CD14-positive monocyte (primary cell): ENCODE measurements at regions not wholly inside any gene's neighbourhood (a gene's known extent, or its start where the extent isn't known, plus 50 kb on each side); places are given as distances from the start of the nearest gene placed in this dataset.

Experiments used
- DNase-seq, 3 donors: peaks; one replicate each; pipeline ENCODE4 v3.0.0-alpha.2; 2011 to 2022
- H2AFZ ChIP-seq: 2 replicates; pipeline ENCODE4 v1.6.0; 2012; ENCODE audit warnings: mild to moderate bottlenecking, low read depth, low read length, inconsistent platforms; ENCODE audit not compliant: insufficient read depth, poor library complexity, severe bottlenecking
- H3K27ac ChIP-seq, 2 donors: 1 replicate in 1 of 2; 2 replicates in 1 of 2; pipeline ENCODE4 v1.5.1; 2012 to 2013; ENCODE audit warnings: low read length in 2 of 2, control low read depth in 1 of 2, inconsistent platforms in 1 of 2, low read depth in 1 of 2, mild to moderate bottlenecking in 1 of 2
- H3K27me3 ChIP-seq, 2 donors: one replicate each; pipeline versions ENCODE4 v1.6.0 to v1.6.1; 2011 to 2013; ENCODE audit warnings: low read length in 2 of 2; ENCODE audit not compliant: control insufficient read depth in 2 of 2, insufficient read depth in 2 of 2
- H3K36me3 ChIP-seq, 2 donors: replicated peaks in 1 of 2; 1 replicate in 1 of 2; 2 replicates in 1 of 2; pipeline versions ENCODE4 v1.5.1 to v1.6.1; 2012 to 2013; ENCODE audit warnings: low read length in 2 of 2, control low read depth in 1 of 2, inconsistent platforms in 1 of 2, mild to moderate bottlenecking in 1 of 2; ENCODE audit not compliant: insufficient read depth in 2 of 2, control insufficient read depth in 1 of 2
- H3K4me1 ChIP-seq, 2 donors: 1 replicate in 1 of 2; 2 replicates in 1 of 2; pipeline versions ENCODE4 v1.5.1 to v1.6.1; 2012 to 2013; ENCODE audit warnings: low read length in 2 of 2, control low read depth in 1 of 2, inconsistent platforms in 1 of 2, mild to moderate bottlenecking in 1 of 2, moderate library complexity in 1 of 2; ENCODE audit not compliant: insufficient read depth in 2 of 2, control insufficient read depth in 1 of 2
- H3K4me2 ChIP-seq: replicated peaks from 2 replicates; pipeline ENCODE3; 2012; ENCODE audit warnings: low read length, moderate library complexity, mild to moderate bottlenecking; ENCODE audit not compliant: poor library complexity, severe bottlenecking; ENCODE audit errors: extremely low read depth
- H3K4me3 ChIP-seq, 3 experiments: fragments of 200-600 bp in 1 of 3; sonication (generic) in 1 of 3; replicated peaks in 1 of 3; 1 replicate in 2 of 3; 2 replicates in 1 of 3; pipeline ENCODE4 v1.5.1; 2011 to 2013; ENCODE audit warnings: low read length in 3 of 3, mild to moderate bottlenecking in 3 of 3, control low read depth in 2 of 3, low read depth in 2 of 3, inconsistent platforms in 1 of 3, moderate library complexity in 1 of 3
- H3K79me2 ChIP-seq: 2 replicates; pipeline ENCODE4 v1.6.0; 2012; ENCODE audit warnings: mild to moderate bottlenecking, control low read depth, inconsistent platforms, low read length, moderate library complexity; ENCODE audit not compliant: insufficient read depth
- H3K9ac ChIP-seq: 2 replicates; pipeline ENCODE4 v1.6.0; 2017; ENCODE audit warnings: low read length, mild to moderate bottlenecking; ENCODE audit not compliant: insufficient read depth, poor library complexity, severe bottlenecking
- H3K9me3 ChIP-seq, 2 donors: replicated peaks in 1 of 2; 1 replicate in 1 of 2; 2 replicates in 1 of 2; pipeline versions ENCODE4 v1.5.1 to v1.6.1; 2012 to 2013; ENCODE audit warnings: low read length in 2 of 2, control low read depth in 1 of 2; ENCODE audit not compliant: control insufficient read depth in 1 of 2, insufficient read depth in 1 of 2
- H4K20me1 ChIP-seq: 2 replicates; pipeline ENCODE4 v1.6.0; 2012; ENCODE audit warnings: mild to moderate bottlenecking, low read length, control low read depth, moderate library complexity; ENCODE audit not compliant: insufficient read depth
- H3K27ac Mint-ChIP-seq, 7 donors: one replicate each; pipeline ENCODE4 v1.8.0; 2020; ENCODE audit warnings: mild to moderate bottlenecking in 7 of 7, mixed read lengths in 7 of 7, moderate library complexity in 6 of 7, inconsistent platforms in 2 of 7
- H3K27me3 Mint-ChIP-seq, 3 donors: one replicate each; pipeline ENCODE4 v1.8.0; 2021 to 2022; ENCODE audit warnings: low read depth in 3 of 3, mild to moderate bottlenecking in 3 of 3, mixed read lengths in 3 of 3, moderate library complexity in 3 of 3, inconsistent platforms in 1 of 3
- H3K36me3 Mint-ChIP-seq, 2 donors: one replicate each; pipeline ENCODE4 v1.8.0; 2020; ENCODE audit warnings: mixed read lengths in 2 of 2, inconsistent platforms in 1 of 2, mild to moderate bottlenecking in 1 of 2
- H3K4me1 Mint-ChIP-seq: one replicate; pipeline ENCODE4 v1.8.0; 2020; ENCODE audit warnings: mild to moderate bottlenecking, mixed read lengths
- H3K4me3 Mint-ChIP-seq, 2 donors: one replicate each; pipeline ENCODE4 v1.8.0; 2020; ENCODE audit warnings: mild to moderate bottlenecking in 2 of 2, mixed read lengths in 2 of 2, moderate library complexity in 1 of 2
- H3K9me3 Mint-ChIP-seq, 7 donors: one replicate each; pipeline ENCODE4 v1.8.0; 2020 to 2022; ENCODE audit warnings: mixed read lengths in 7 of 7, mild to moderate bottlenecking in 6 of 7, moderate library complexity in 6 of 7, inconsistent platforms in 2 of 7
- CTCF ChIP-seq: fragments of 200-600 bp; IDR thresholded peaks from one replicate; pipeline ENCODE4 v1.8.0; 2022; ENCODE audit warnings: antibody characterized with exemption, mild to moderate bottlenecking
- WGBS: methylation state at CpG from one replicate; pipeline ENCODE4 v1.1.5; 2013; ENCODE audit warnings: missing lambda C conversion rate; ENCODE audit not compliant: insufficient coverage; 5-methylcytosine and 5-hydroxymethylcytosine counted together
- intact Hi-C, 2 donors: fragments of 100-400 bp; cut with micrococcal nuclease; formaldehyde crosslinking; loops; one replicate each; pipeline versions ENCODE4 v1.15.0 to v1.15.1; 2023

DNA sequence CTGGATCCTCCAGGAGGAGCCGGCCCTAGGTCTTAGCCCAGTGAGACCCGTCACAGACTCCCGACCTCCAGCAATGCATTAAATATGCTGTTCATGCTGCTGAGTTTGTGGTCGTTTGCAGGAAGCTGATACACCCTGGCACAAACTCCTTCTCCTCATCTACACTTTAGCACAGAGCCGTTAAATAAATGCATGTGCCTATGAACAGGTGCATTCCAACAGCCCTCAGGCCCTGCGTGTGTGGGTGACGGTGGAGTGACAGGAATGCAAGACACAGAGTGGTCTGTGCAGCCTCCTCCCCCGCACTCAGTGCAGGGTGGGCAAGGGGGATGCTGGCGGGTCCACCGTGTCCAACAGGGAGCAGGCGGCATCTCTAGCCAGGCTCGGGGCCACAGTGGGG is 106.6 kb upstream of the TMPRSS2 start:
- 78% methylated on average over 6 of the region's 12 CpGs for WGBS
- Histone ChIP-seq H3K4me2 (no peak overlapping the region), H2AFZ (no peak overlapping the region), H3K27ac (no peak overlapping the region), H4K20me1 (no peaks in the 10 kb centered on the region), H3K79me2 (no peaks in the 10 kb centered on the region), H3K9me3 (no peaks in the 10 kb centered on the region), H3K9ac (no peak overlapping the region), H3K27me3 (peaks cover 0 to 4% of the 10 kb centered on the region in 2 donors), H3K4me1 (no peaks in the 10 kb centered on the region), H3K36me3 (no peaks in the 10 kb centered on the region), H3K4me3 (no peak overlapping the region)
- Mint-ChIP-seq H3K9me3 (peaks cover 0 to 2% (median 0%) of the 10 kb centered on the region in 7 donors), H3K27ac (no peak overlapping the region), H3K27me3 (peaks cover 9 to 19% (median 11%) of the 10 kb centered on the region in 3 donors), H3K4me1 (no peaks in the 10 kb centered on the region), H3K36me3 (no peaks in the 10 kb centered on the region), H3K4me3 (no peak overlapping the region)
- TF ChIP-seq CTCF: no peak
- DNase-seq: no peak
- intact Hi-C loops: loop anchor here in 1 of 2 donors (10.0 kb wide), 1 partner anchor 500 kb away; no protein-coding TSS in a partner anchor

DNA sequence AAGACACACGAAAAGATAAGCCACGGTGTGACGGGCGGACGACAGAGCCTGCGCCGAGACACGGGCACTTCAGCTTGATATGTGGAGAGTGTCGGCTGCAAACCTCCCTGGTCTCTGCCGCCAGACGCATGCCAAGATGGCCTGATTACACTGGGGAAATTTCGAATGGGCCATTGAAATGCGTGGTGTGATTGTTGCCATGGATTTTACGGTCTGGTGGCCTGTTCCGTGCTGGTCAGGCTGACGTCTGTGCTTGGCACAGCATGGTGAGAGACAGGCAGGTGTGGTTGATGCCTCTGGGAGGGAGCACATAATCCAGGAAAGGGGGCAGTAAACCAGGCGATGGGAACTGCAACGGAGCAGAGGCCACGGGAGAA is 105.6 kb upstream of the TMPRSS2 start:
- no peaks in the 10 kb centered on the region for H3K4me1 ChIP-seq
- H3K4me3 ChIP-seq: no peak overlapping the region
- no peak for DNase-seq
- Mint-ChIP-seq H3K36me3 (no peaks in the 10 kb centered on the region), H3K27me3 (peaks cover 9 to 19% (median 11%) of the 10 kb centered on the region in 3 donors), H3K9me3 (peaks cover 0 to 2% (median 0%) of the 10 kb centered on the region in 7 donors), H3K27ac (no peak overlapping the region), H3K4me1 (no peaks in the 10 kb centered on the region), H3K4me3 (no peak overlapping the region)
- WGBS: 97% methylated on average over 19 of the region's 19 CpGs
- H3K9ac ChIP-seq: no peak overlapping the region
- H2AFZ ChIP-seq: no peak overlapping the region
- H3K9me3 ChIP-seq: no peaks in the 10 kb centered on the region
- H3K79me2 ChIP-seq: no peaks in the 10 kb centered on the region
- H4K20me1 ChIP-seq: no peaks in the 10 kb centered on the region
- intact Hi-C loops: loop anchor here (2.0 to 10.0 kb wide), 2 partner anchors 165 to 501 kb away; no protein-coding TSS in a partner anchor
- H3K4me2 ChIP-seq: no peak overlapping the region
- no peak for TF ChIP-seq CTCF
- H3K27me3 ChIP-seq: peaks cover 0 to 4% of the 10 kb centered on the region in 2 donors
- no peak overlapping the region for H3K27ac ChIP-seq
- H3K36me3 ChIP-seq: no peaks in the 10 kb centered on the region
